CD4-positive, alpha-beta T cell (primary cell): ENCODE measurements at regions not wholly inside any gene's neighbourhood (a gene's known extent, or its start where the extent isn't known, plus 50 kb on each side); places are given as distances from the start of the nearest gene placed in this dataset.

Experiments
- ATAC-seq: fragments of 200-7000 bp; cut with Tn5 transposase; one replicate; pipeline ENCODE4 v1.10.0; 2022; ENCODE audit warnings: mild to moderate bottlenecking; ENCODE audit not compliant: poor library complexity
- CTCF ChIA-PET: fragments of 350-600 bp; sonication (Branson Sonifier 250); formaldehyde crosslinking; loops from one replicate; lab custom pipeline; 2021; ENCODE audit warnings: antibody characterized with exemption, inconsistent platforms; lab: Charles Lee
- POLR2A ChIA-PET: fragments of 350-600 bp; sonication (Branson Sonifier 250); formaldehyde crosslinking; loops from one replicate; lab custom pipeline; 2021; ENCODE audit warnings: antibody characterized with exemption, inconsistent platforms; lab: Charles Lee
- DNase-seq, 14 experiments: peaks; one replicate each; pipeline ENCODE4 v3.0.0-alpha.2; 2013 to 2020; ENCODE audit warnings: mixed read lengths in 2 of 14
- H3K27ac ChIP-seq, 2 donors: one replicate each; pipeline versions ENCODE4 v1.5.1 to v1.7.0; 2013; ENCODE audit warnings: low read length in 2 of 2, low read depth in 1 of 2, mild to moderate bottlenecking in 1 of 2
- H3K27me3 ChIP-seq, 2 experiments: 1 replicate in 1 of 2; 2 replicates in 1 of 2; pipeline versions ENCODE4 v1.6.1 to v1.7.0; 2013; ENCODE audit warnings: low read length in 2 of 2, control low read depth in 1 of 2, mild to moderate bottlenecking in 1 of 2, moderate library complexity in 1 of 2; ENCODE audit not compliant: insufficient read depth in 2 of 2, control insufficient read depth in 1 of 2
- H3K36me3 ChIP-seq: one replicate; pipeline ENCODE4 v1.6.1; 2013; ENCODE audit warnings: low read length, control low read depth; ENCODE audit not compliant: insufficient read depth
- H3K4me1 ChIP-seq: one replicate; pipeline ENCODE4 v1.6.1; 2013; ENCODE audit warnings: low read length, control low read depth; ENCODE audit not compliant: insufficient read depth
- H3K4me3 ChIP-seq: one replicate; pipeline ENCODE4 v1.5.1; 2013; ENCODE audit warnings: mild to moderate bottlenecking, low read length, moderate library complexity
- H3K9me3 ChIP-seq, 2 experiments: 1 replicate in 1 of 2; 2 replicates in 1 of 2; pipeline versions ENCODE4 v1.6.1 to v1.7.0; 2013; ENCODE audit warnings: low read length in 2 of 2, mild to moderate bottlenecking in 2 of 2, control low read depth in 1 of 2, moderate library complexity in 1 of 2; ENCODE audit not compliant: control insufficient read depth in 1 of 2, insufficient read depth in 1 of 2
- H3K27ac Mint-ChIP-seq: one replicate; pipeline ENCODE4 v1.8.0; 2020; ENCODE audit warnings: mixed read lengths
- H3K27me3 Mint-ChIP-seq: one replicate; pipeline ENCODE4 v1.8.0; 2021; ENCODE audit warnings: mixed read lengths
- H3K36me3 Mint-ChIP-seq: one replicate; pipeline ENCODE4 v1.8.0; 2021; ENCODE audit warnings: low read depth, mixed read lengths
- H3K4me1 Mint-ChIP-seq: one replicate; pipeline ENCODE4 v1.8.0; 2021; ENCODE audit warnings: low read depth, mixed read lengths
- H3K4me3 Mint-ChIP-seq: one replicate; pipeline ENCODE4 v1.8.0; 2020; ENCODE audit warnings: mild to moderate bottlenecking, mixed read lengths
- H3K9me3 Mint-ChIP-seq: one replicate; pipeline ENCODE4 v1.8.0; 2020; ENCODE audit warnings: mixed read lengths
- intact Hi-C, 2 experiments: fragments of 100-400 bp; cut with DNase I in 1 of 2; cut with micrococcal nuclease in 1 of 2; formaldehyde crosslinking; loops; one replicate each; pipeline versions ENCODE4 v1.15.1 to v1.9.0; 2023 to 2025; cut with DNase I, micrococcal nuclease
- TF ChIP-seq, protein P1 (sequence below): fragments of 200-600 bp; IDR thresholded peaks from one replicate; pipeline ENCODE4 v1.8.0; 2022; ENCODE audit warnings: antibody characterized with exemption, mild to moderate bottlenecking

DNA sequence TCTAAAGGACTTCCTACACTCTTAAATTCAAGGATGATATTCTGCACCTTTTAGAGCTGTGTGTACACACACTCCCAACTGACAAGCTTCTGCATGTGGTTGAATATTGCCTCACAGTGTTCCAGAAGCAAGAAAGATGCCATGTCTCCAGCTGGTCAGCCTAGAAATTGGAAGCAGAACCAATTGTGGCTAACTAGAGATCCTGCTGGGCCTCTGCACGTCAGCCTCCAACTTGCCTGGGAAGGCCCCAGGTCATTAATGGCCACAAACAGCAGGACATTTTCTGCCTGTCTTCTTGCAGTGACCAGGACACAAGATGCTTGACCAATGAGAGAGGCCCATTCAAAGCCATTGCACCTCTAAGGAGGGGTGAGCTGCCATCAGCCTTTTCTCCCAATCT, 571.9 kb upstream of the BRINP1 start:
- Histone ChIP-seq H3K27ac (no peak overlapping the region), H3K36me3 (no peaks in the 10 kb centered on the region), H3K27me3 (no peaks in the 10 kb centered on the region), H3K4me1 (no peaks in the 10 kb centered on the region), H3K9me3 (no peaks in the 10 kb centered on the region), H3K4me3 (no peak overlapping the region)
- ChIA-PET POLR2A (no interaction called here), CTCF (no interaction called here)
- ATAC-seq (no peak), DNase-seq (no peak)
- H3K36me3 Mint-ChIP-seq: no peaks in the 10 kb centered on the region
- TF ChIP-seq, protein P1, sequence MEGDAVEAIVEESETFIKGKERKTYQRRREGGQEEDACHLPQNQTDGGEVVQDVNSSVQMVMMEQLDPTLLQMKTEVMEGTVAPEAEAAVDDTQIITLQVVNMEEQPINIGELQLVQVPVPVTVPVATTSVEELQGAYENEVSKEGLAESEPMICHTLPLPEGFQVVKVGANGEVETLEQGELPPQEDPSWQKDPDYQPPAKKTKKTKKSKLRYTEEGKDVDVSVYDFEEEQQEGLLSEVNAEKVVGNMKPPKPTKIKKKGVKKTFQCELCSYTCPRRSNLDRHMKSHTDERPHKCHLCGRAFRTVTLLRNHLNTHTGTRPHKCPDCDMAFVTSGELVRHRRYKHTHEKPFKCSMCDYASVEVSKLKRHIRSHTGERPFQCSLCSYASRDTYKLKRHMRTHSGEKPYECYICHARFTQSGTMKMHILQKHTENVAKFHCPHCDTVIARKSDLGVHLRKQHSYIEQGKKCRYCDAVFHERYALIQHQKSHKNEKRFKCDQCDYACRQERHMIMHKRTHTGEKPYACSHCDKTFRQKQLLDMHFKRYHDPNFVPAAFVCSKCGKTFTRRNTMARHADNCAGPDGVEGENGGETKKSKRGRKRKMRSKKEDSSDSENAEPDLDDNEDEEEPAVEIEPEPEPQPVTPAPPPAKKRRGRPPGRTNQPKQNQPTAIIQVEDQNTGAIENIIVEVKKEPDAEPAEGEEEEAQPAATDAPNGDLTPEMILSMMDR: no peak
- intact Hi-C loops: no loop called here
- peaks cover 5% of the 10 kb centered on the region for H3K27me3 Mint-ChIP-seq
- no peaks in the 10 kb centered on the region for H3K4me1 Mint-ChIP-seq
- H3K9me3 Mint-ChIP-seq: peaks cover 1% of the 10 kb centered on the region
- no peak overlapping the region for H3K27ac Mint-ChIP-seq
- no peak overlapping the region for H3K4me3 Mint-ChIP-seq

- ChIA-PET POLR2A (no interaction called here), CTCF (no interaction called here)
- Mint-ChIP-seq H3K9me3 (peaks cover 1% of the 10 kb centered on the region), H3K27ac (no peak overlapping the region), H3K4me1 (no peaks in the 10 kb centered on the region), H3K4me3 (no peak overlapping the region), H3K36me3 (no peaks in the 10 kb centered on the region), H3K27me3 (peaks cover 5% of the 10 kb centered on the region)
- TF ChIP-seq, protein P1: no peak
- no peak for DNase-seq
- intact Hi-C loops: no loop called here
- Histone ChIP-seq H3K4me3 (no peak overlapping the region), H3K36me3 (no peaks in the 10 kb centered on the region), H3K9me3 (no peaks in the 10 kb centered on the region), H3K4me1 (no peaks in the 10 kb centered on the region), H3K27me3 (peaks cover 0 to 3% of the 10 kb centered on the region in 2 experiments), H3K27ac (no peak overlapping the region)
- no peak for ATAC-seq
Measured at GRCh38 chr9:119938871-119939270, 569.6 kb upstream of the BRINP1 start.

GRCh38 chr9:119934497-119934896, 565.3 kb upstream of the BRINP1 start:
- Histone ChIP-seq H3K27ac (no peak overlapping the region), H3K4me1 (no peaks in the 10 kb centered on the region), H3K9me3 (peaks cover 0 to 3% of the 10 kb centered on the region in 2 experiments), H3K36me3 (no peaks in the 10 kb centered on the region), H3K4me3 (no peak overlapping the region), H3K27me3 (peaks cover 0 to 3% of the 10 kb centered on the region in 2 experiments)
- Mint-ChIP-seq H3K4me3 (no peak overlapping the region), H3K9me3 (peaks cover 7% of the 10 kb centered on the region), H3K27ac (no peak overlapping the region), H3K27me3 (peaks cover 5% of the 10 kb centered on the region), H3K36me3 (no peaks in the 10 kb centered on the region), H3K4me1 (no peaks in the 10 kb centered on the region)
- DNase-seq (no peak), ATAC-seq (no peak)
- TF ChIP-seq, protein P1: no peak
- CTCF ChIA-PET: no interaction called here
- POLR2A ChIA-PET: no interaction called here
- intact Hi-C loops: no loop called here
